ENCODE measurements at regions not wholly inside any gene's neighbourhood (a gene's known extent, or its start where the extent isn't known, plus 50 kb on each side); places are given as distances from the start of the nearest gene placed in this dataset.
A peak's percentile ranks its signal among the peaks of the same experiment; 100 is the strongest.
"Not testable (repeated sequence)": the region's sequence is repeated elsewhere in the genome, so short reads cannot be mapped to it uniquely, and the experiment has no call there.

- H3K9me3 ChIP-seq, result no peaks in the 10 kb centered on the region
- ATAC-seq (no peak), FAIRE-seq (no peak), DNase-seq (no peak)
- intact Hi-C loops (cut with DNase I), result no loop called here
- no peaks in the 10 kb centered on the region for H3K27me3 ChIP-seq
- no peaks in the 10 kb centered on the region for H3K4me1 ChIP-seq
- H3K36me3 ChIP-seq, result no peaks in the 10 kb centered on the region
- H3K4me3 ChIP-seq, result no peak overlapping the region
- H3K27ac ChIP-seq, result no peak overlapping the region
- no peak for TF ChIP-seq CTCF (IDR thresholded peaks at IDR 0.05)
Measured at GRCh38 chr6:86070151-86070550, 427.5 kb upstream of the SYNCRIP start.

- FAIRE-seq; H3K4me1 ChIP-seq; H3K36me3 ChIP-seq; DNase-seq; ATAC-seq; H3K9me3 ChIP-seq; H3K4me3 ChIP-seq; intact Hi-C loops (cut with DNase I); H3K27ac ChIP-seq; H3K27me3 ChIP-seq: not testable (repeated sequence)
- 84 to 88% methylated on average over 3 of the region's 3 CpGs for WGBS, 2 donors
Measured at GRCh38 chr6:86065002-86065401, 422.3 kb upstream of the SYNCRIP start.

GRCh38 chr6:86057293-86057980 is 414.8 kb upstream of the SYNCRIP start:
- H3K27me3 ChIP-seq; H3K27ac ChIP-seq; ATAC-seq; H3K36me3 ChIP-seq; H3K4me1 ChIP-seq; FAIRE-seq; H3K9me3 ChIP-seq; intact Hi-C loops (cut with DNase I); H3K4me3 ChIP-seq; DNase-seq: not testable (repeated sequence)
- 74 to 76% methylated on average over 18 of the region's 18 CpGs for WGBS, 2 donors

- intact Hi-C loops (cut with DNase I), result no loop called here
- DNase-seq, result no peak
- no peak for FAIRE-seq
- no peak for TF ChIP-seq CTCF (IDR thresholded peaks at IDR 0.05)
- Histone ChIP-seq H3K4me3 (no peak overlapping the region), H3K27me3 (no peaks in the 10 kb centered on the region), H3K4me1 (no peaks in the 10 kb centered on the region), H3K27ac (no peak overlapping the region), H3K36me3 (no peaks in the 10 kb centered on the region), H3K9me3 (no peaks in the 10 kb centered on the region)
- no peak for ATAC-seq
Measured at GRCh38 chr6:86045038-86045437, 402.4 kb upstream of the SYNCRIP start.

- intact Hi-C loops (cut with DNase I), result no loop called here
- no peaks in the 10 kb centered on the region for H3K4me1 ChIP-seq
- H3K9me3 ChIP-seq, result no peaks in the 10 kb centered on the region
- no peak for TF ChIP-seq CTCF (IDR thresholded peaks at IDR 0.05)
- no peak for ATAC-seq
- H3K27ac ChIP-seq, result no peak overlapping the region
- no peak for DNase-seq
- no peaks in the 10 kb centered on the region for H3K27me3 ChIP-seq
- no peaks in the 10 kb centered on the region for H3K36me3 ChIP-seq
- H3K4me3 ChIP-seq, result no peak overlapping the region
- FAIRE-seq, result no peak
Measured at GRCh38 chr6:86042214-86042613, 399.5 kb upstream of the SYNCRIP start.

GRCh38 chr6:86031713-86032112 is 389.0 kb upstream of the SYNCRIP start:
- H3K4me1 ChIP-seq, result peaks cover 0 to 3% (median 0%) of the 10 kb centered on the region in 3 donors
- H3K27ac ChIP-seq, result no peak overlapping the region
- no peaks in the 10 kb centered on the region for H3K27me3 ChIP-seq
- FAIRE-seq, result no peak
- no peaks in the 10 kb centered on the region for H3K36me3 ChIP-seq
- intact Hi-C loops (cut with DNase I), result no loop called here
- H3K4me3 ChIP-seq, result no peak overlapping the region
- DNase-seq, result no peak
- ATAC-seq, result peak in 3 of 4 donors; percentile 61 to 62 (median 62)
- TF ChIP-seq CTCF (IDR thresholded peaks at IDR 0.05), result no peak
- WGBS, 2 donors, result 14 to 19% methylated on average over 2 of the region's 2 CpGs
- no peaks in the 10 kb centered on the region for H3K9me3 ChIP-seq
